Transverse colon (tissue), 4 donors: ENCODE measurements at regions not wholly inside any gene's neighbourhood (a gene's known extent, or its start where the extent isn't known, plus 50 kb on each side); places are given as distances from the start of the nearest gene placed in this dataset.

ENCODE experiments used
- CTCF ChIP-seq, 5 experiments: fragments of 200-600 bp in 3 of 5; fragments of 450-650 bp in 2 of 5; sonication (generic) in 3 of 5; IDR thresholded peaks; 1 replicate in 2 of 5; 2 replicates in 3 of 5; pipeline ENCODE4 v1.5.1; 2016 to 2017; ENCODE audit warnings: antibody characterized with exemption in 5 of 5, inconsistent platforms in 3 of 5, mild to moderate bottlenecking in 2 of 5, moderate library complexity in 1 of 5
- POLR2A ChIP-seq: fragments of 450-650 bp; IDR thresholded peaks from one replicate; pipeline ENCODE4 v1.6.1; 2016; ENCODE audit warnings: antibody characterized with exemption, mild to moderate bottlenecking, moderate library complexity
- POLR2AphosphoS5 ChIP-seq, 3 donors: sonication (generic); formaldehyde crosslinking; IDR thresholded peaks; one replicate each; pipeline ENCODE4 v1.6.1; 2016; ENCODE audit warnings: antibody characterized with exemption in 3 of 3

GRCh38 chr22:22988150-22988549 is 82.2 kb upstream of the GNAZ start:
- no peak for TF ChIP-seq CTCF (IDR thresholded peaks at IDR 0.05)
- TF ChIP-seq POLR2AphosphoS5 (IDR thresholded peaks at IDR 0.05), result no peak
- TF ChIP-seq POLR2A, result no peak
